ENCODE measurements at regions not wholly inside any gene's neighbourhood (a gene's known extent, or its start where the extent isn't known, plus 50 kb on each side); places are given as distances from the start of the nearest gene placed in this dataset.

DNA sequence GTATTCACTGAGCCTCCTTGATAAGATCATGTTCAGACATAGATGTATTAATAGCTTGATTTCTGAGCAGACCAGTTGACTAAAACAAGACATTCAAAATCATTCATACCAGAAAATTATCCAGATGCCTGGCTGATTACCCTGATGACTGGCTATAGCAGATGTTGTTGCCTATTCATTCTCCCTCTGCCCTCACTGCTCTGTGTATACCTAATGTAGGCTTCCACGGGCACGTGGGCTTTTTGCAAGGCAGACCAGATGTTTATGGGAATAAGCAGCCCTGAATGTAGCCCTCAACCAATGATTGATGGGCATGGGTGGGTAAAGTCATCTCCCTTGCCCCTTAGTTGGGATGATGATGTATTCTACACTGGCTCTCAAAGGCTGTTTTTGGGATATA, 289.1 kb downstream of the MBD2 start:
- Mint-ChIP-seq H3K27me3 (ENCODE audit: low read depth) (no peaks in the 10 kb centered on the region), H3K4me3 (no peak overlapping the region), H3K4me1 (ENCODE audit: low read depth) (no peaks in the 10 kb centered on the region), H3K36me3 (ENCODE audit: insufficient read depth) (no peaks in the 10 kb centered on the region), H3K9me3 (no peaks in the 10 kb centered on the region)
- ATAC-seq (no peak), DNase-seq (no peak)

DNA sequence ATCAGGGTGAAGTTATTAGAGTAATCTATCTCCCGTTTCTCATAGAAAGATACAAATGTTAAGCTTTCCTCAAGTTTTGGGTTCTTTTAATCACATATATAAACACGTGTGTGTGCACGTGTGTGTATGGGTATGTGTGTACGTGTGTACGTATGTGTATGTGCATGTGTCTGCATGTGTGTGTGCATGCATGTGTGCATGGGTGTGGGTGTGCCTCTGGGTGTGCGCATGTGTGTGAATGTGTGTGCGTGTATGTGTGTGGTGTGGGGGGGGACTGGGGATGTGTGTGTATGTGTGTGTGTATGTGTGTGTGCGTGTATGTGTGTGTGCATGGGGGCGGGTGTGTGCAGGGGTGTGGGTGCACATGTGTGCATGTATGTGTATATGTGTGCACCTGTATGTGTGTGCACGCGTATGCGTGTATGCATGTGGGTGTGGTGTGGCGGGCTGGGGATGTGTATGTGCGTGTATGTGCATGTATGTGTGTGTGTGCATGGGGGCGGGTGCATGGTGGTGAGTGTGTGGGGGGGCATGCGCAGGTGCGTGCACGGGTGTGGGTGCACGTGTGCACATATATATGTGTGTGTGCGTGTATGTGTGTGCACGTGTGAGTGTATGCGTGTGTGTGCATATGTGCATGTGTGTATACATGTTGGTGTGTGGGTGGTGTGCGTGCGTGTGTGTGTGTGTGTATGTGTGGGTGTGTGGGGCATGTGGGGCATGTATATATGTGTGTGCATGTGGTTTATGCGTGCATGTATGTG, 304.0 kb downstream of the MBD2 start:
- no peaks in the 10 kb centered on the region for H3K9me3 Mint-ChIP-seq
- DNase-seq (no peak), ATAC-seq (no peak)
- H3K27me3 Mint-ChIP-seq (ENCODE audit: low read depth): peaks cover 1% of the 10 kb centered on the region
- no peak overlapping the region for H3K4me3 Mint-ChIP-seq
- H3K4me1 Mint-ChIP-seq (ENCODE audit: low read depth): no peaks in the 10 kb centered on the region
- no peaks in the 10 kb centered on the region for H3K36me3 Mint-ChIP-seq (ENCODE audit: insufficient read depth)

DNA sequence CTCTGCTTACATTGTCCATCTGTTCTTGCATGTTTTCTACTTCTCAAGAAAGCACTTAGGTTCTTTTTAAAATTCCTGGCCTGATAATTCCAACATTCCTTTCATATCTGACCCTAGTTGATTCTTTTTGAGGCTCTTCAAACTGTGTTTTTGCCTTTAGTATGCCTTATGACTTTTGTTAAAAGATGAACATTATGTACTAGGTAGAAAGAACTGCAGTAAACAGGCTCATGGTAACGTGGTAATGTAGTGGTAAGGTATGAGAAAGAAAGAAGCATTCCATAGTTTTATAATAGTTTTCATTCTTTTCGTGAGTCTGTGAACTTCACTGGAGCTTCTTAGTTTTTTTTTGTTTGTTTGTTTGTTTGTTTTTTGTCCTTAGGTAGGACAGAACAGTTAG, 306.4 kb downstream of the MBD2 start:
- ATAC-seq (no peak), DNase-seq (no peak)
- H3K4me3 Mint-ChIP-seq: no peak overlapping the region
- H3K4me1 Mint-ChIP-seq (ENCODE audit: low read depth): no peaks in the 10 kb centered on the region
- H3K36me3 Mint-ChIP-seq (ENCODE audit: insufficient read depth): no peaks in the 10 kb centered on the region
- H3K27me3 Mint-ChIP-seq (ENCODE audit: low read depth): peaks cover 1% of the 10 kb centered on the region
- H3K9me3 Mint-ChIP-seq: no peaks in the 10 kb centered on the region

DNA sequence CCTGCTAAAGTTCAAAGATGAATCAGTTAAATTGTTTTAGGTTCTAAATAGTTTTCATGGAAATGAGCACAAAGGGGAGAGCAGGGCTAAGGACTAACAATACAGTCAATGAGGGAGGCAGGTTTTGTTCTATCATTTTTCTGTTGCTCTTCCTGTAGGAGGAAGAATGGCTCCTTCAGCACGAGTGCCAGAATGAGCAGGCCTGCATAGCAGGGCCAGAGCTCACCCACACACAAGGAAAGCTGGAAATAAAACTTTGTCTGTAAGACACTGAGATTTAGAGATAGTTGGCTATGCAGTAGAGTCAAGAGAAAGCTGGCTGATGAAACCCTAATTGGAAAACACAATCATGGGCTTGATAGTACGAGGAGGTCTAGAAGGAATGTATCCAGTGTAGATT, 313.3 kb downstream of the MBD2 start:
- no peak overlapping the region for H3K4me3 Mint-ChIP-seq
- no peaks in the 10 kb centered on the region for H3K4me1 Mint-ChIP-seq (ENCODE audit: low read depth)
- DNase-seq: no peak
- H3K27me3 Mint-ChIP-seq (ENCODE audit: low read depth): no peaks in the 10 kb centered on the region
- no peaks in the 10 kb centered on the region for H3K36me3 Mint-ChIP-seq (ENCODE audit: insufficient read depth)
- ATAC-seq: no peak
- H3K9me3 Mint-ChIP-seq: no peaks in the 10 kb centered on the region

DNA sequence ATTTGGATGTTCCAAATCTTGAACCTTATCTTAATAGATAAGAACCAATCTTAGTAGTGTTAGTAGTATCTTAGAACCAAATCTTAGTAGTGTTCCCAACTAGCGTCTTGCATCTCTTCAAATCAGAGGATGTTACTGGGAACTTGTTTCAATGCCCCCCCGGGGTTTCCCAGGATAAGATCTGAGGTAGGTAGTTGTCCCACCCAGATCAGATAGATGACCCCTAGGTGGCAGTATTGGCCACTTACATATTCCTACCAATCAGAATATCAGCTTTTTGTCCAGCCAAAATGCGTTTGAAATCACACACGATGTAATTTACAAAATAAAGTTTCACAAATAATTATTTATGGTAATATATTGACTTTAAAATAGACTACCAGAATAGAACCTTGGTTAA, 314.8 kb downstream of the MBD2 start:
- no peak overlapping the region for H3K4me3 Mint-ChIP-seq
- ATAC-seq (no peak), DNase-seq (no peak)
- peaks cover 3% of the 10 kb centered on the region for H3K27me3 Mint-ChIP-seq (ENCODE audit: low read depth)
- H3K4me1 Mint-ChIP-seq (ENCODE audit: low read depth): no peaks in the 10 kb centered on the region
- H3K36me3 Mint-ChIP-seq (ENCODE audit: insufficient read depth): no peaks in the 10 kb centered on the region
- no peaks in the 10 kb centered on the region for H3K9me3 Mint-ChIP-seq

DNA sequence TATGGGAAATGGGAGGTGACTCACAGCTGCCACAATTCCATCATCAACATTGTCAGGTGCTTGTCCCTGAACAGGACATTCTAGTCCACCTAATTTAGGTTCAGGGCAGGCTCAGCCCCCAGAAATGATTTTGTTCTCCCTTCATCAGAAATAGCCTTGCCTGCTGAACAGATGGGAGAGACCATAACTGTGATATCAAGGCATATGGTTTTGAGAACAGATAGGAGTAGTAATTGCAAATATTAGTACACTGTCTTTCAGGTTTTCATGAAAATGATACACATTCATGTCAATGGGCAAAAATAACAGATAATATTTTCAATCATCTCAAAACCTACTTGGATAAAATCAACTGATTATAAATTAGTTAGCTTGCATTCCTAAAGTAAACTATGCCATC, 316.5 kb downstream of the MBD2 start:
- no peak overlapping the region for H3K4me3 Mint-ChIP-seq
- H3K36me3 Mint-ChIP-seq (ENCODE audit: insufficient read depth): no peaks in the 10 kb centered on the region
- ATAC-seq: no peak
- no peaks in the 10 kb centered on the region for H3K4me1 Mint-ChIP-seq (ENCODE audit: low read depth)
- H3K27me3 Mint-ChIP-seq (ENCODE audit: low read depth): peaks cover 3% of the 10 kb centered on the region
- no peaks in the 10 kb centered on the region for H3K9me3 Mint-ChIP-seq
- DNase-seq: no peak

DNA sequence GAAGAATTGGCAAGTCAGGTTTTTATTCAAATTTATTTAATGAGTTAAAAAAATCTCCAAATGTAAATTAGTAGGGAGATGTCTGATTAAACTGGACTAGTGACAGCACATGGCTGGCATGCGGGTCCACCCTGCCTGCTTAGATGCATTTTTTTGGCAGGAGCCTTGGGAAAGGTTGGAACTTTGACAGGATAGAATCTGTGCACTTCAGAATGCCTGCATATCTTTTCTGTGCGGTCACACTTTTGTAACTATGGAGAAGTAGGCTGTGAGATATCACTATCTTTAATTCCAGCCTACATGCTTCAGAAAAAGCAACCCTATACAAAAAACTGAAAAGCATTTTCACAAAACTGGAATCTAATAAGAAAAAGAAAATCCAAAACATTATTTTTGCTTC, 317.8 kb downstream of the MBD2 start:
- H3K27me3 Mint-ChIP-seq (ENCODE audit: low read depth): peaks cover 3% of the 10 kb centered on the region
- H3K36me3 Mint-ChIP-seq (ENCODE audit: insufficient read depth): no peaks in the 10 kb centered on the region
- DNase-seq (no peak), ATAC-seq (no peak)
- H3K9me3 Mint-ChIP-seq: no peaks in the 10 kb centered on the region
- no peaks in the 10 kb centered on the region for H3K4me1 Mint-ChIP-seq (ENCODE audit: low read depth)
- no peak overlapping the region for H3K4me3 Mint-ChIP-seq

DNA sequence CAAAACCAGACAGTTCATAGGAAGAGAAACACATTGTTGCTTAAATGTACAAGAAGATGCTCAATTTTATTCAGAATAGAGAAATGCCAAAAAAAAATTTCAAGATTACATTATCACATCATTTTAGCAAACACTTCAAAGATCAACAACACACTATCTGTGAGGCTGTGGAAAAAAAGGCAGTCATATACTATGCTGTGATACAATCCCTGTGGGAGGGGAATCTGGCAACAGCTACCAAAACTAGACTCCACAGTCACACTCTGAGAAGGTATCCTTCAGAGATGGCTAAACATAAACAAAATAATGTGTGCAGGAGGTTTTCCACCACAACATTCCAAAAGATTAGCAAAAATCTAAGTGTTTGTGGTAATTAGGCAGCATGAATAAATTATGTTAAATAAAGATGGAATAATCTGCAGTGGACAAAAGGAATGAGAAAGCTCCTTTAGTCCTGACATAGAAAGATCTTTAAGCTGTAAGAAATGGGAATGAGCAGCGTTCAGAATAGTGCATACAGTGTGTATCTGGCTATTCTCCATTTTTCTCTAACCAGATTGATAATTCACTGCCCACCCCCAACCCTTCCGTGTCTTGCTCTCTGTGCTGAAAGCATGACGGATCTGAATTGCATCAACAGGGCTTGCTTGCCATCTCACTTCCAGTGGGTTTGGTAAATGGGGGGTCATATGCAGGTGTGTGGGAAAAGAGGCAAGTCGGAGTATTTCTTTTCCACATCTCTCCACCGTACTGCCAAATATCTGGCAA, 329.6 kb downstream of the MBD2 start:
- ATAC-seq (no peak), DNase-seq (no peak)
- Mint-ChIP-seq H3K9me3 (no peaks in the 10 kb centered on the region), H3K4me3 (no peak overlapping the region), H3K4me1 (ENCODE audit: low read depth) (no peaks in the 10 kb centered on the region), H3K36me3 (ENCODE audit: insufficient read depth) (no peaks in the 10 kb centered on the region), H3K27me3 (ENCODE audit: low read depth) (no peaks in the 10 kb centered on the region)

DNA sequence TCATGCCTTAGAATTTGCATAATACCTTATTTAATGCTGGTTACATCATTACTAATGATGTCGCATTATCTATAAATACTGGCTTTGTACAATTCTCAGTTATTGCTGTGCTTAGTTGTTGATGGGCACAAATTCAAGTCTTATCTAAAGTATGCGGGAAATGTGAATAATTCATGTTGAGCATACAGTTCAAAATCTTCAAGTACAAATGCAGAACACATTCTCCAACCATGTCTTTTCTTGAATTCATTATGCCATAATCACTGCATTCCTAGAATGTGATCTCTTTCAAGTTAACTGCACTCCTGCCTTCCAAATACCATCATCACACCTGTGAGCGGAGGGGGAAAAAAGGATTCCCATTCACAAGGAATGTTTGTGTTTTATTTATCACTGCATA, 337.0 kb downstream of the MBD2 start:
- no peaks in the 10 kb centered on the region for H3K4me1 Mint-ChIP-seq (ENCODE audit: low read depth)
- H3K36me3 Mint-ChIP-seq (ENCODE audit: insufficient read depth): no peaks in the 10 kb centered on the region
- H3K27me3 Mint-ChIP-seq (ENCODE audit: low read depth): peaks cover 6% of the 10 kb centered on the region
- H3K4me3 Mint-ChIP-seq: no peak overlapping the region
- DNase-seq (no peak), ATAC-seq (no peak)
- no peaks in the 10 kb centered on the region for H3K9me3 Mint-ChIP-seq

DNA sequence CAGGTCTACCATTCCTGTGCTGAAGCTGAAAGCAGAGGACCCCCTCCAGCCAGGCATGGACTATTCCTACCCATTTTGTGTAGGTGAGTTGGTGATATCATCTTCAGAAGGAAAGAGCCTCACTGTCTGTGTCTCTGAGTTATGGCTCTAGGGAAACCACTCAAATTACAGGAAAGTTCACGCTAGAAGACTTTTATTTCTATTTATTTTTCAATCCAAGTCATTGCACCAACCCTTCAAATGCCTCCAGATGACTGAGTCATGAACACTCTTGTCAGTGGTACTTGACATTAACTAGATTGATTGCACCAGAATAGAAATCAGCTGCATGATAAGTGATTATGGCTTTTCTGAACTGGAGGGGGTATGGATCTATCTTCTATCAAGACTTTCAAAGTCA, 338.4 kb downstream of the MBD2 start:
- DNase-seq (no peak), ATAC-seq (no peak)
- H3K36me3 Mint-ChIP-seq (ENCODE audit: insufficient read depth): no peaks in the 10 kb centered on the region
- H3K9me3 Mint-ChIP-seq: no peaks in the 10 kb centered on the region
- H3K4me1 Mint-ChIP-seq (ENCODE audit: low read depth): no peaks in the 10 kb centered on the region
- peaks cover 6% of the 10 kb centered on the region for H3K27me3 Mint-ChIP-seq (ENCODE audit: low read depth)
- no peak overlapping the region for H3K4me3 Mint-ChIP-seq

DNA sequence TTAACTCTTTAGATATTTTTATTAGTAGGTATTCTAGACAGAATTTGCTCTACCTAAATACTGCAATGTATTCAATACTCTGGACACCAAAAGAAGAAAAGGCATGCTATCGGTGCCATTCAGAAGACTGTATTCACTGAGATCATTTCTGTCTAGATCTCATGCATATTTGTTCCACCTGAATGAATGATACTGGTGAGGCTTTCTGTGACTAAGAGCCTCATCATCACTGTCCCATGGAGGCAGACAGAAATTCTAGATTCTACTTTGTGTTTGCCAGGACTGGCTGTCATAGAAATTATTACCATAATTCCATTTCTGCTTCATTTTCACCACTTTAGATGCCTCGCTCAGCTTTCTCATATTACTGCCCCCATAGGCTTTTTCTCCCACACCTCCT, 340.7 kb downstream of the MBD2 start:
- Mint-ChIP-seq H3K4me3 (no peak overlapping the region), H3K9me3 (no peaks in the 10 kb centered on the region)
- DNase-seq: no peak

DNA sequence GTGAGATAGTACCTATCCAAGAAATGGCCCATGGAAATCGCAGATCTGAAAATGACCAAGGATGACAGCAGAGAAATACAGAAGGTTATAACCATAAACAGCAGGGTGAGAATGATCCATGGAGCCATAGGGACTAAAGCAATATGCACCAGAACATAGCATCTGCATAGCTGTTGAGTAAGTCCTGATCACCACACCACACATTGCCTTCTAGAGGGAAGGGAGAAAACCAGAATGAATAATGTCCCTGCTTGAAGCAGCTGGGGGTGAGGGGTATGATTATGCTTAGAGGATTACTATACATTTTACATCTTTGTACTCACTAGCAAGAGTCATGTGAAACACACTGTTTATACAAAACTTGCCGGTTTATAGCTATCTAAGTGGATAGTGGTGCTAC, 350.4 kb downstream of the MBD2 start:
- Mint-ChIP-seq H3K9me3 (peaks cover 5% of the 10 kb centered on the region), H3K4me1 (ENCODE audit: low read depth) (no peaks in the 10 kb centered on the region), H3K27me3 (ENCODE audit: low read depth) (no peaks in the 10 kb centered on the region), H3K36me3 (ENCODE audit: insufficient read depth) (no peaks in the 10 kb centered on the region), H3K4me3 (no peak overlapping the region)
- ATAC-seq (no peak), DNase-seq (no peak)

More for the DNA sequence above, 340.7 kb downstream of the MBD2 start:
- peaks cover 5% of the 10 kb centered on the region for H3K27me3 Mint-ChIP-seq (ENCODE audit: low read depth)
- ATAC-seq: no peak
- H3K4me1 Mint-ChIP-seq (ENCODE audit: low read depth): no peaks in the 10 kb centered on the region
- no peaks in the 10 kb centered on the region for H3K36me3 Mint-ChIP-seq (ENCODE audit: insufficient read depth)

DNA sequence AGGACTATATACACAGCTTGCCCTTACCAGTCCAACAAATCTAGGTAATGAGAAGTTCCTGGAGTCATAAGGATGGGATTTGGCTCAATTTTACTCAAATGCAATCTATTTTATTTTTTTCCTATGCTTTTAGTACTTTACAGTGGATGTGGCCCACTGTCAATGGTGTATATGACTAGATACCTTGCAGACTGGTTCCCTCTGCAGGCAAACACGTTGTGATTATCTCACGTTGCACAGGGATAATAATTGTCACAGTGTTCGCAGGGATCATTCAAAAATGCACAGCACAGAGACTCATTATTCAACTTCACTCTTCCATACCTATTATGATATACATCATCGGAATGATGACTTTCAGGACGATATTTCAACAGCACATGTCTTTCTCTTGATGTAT, 359.7 kb downstream of the MBD2 start:
- Mint-ChIP-seq H3K36me3 (ENCODE audit: insufficient read depth) (no peaks in the 10 kb centered on the region), H3K9me3 (no peaks in the 10 kb centered on the region), H3K27me3 (ENCODE audit: low read depth) (no peaks in the 10 kb centered on the region), H3K4me1 (ENCODE audit: low read depth) (no peaks in the 10 kb centered on the region), H3K4me3 (no peak overlapping the region)
- DNase-seq: no peak
- no peak for ATAC-seq

DNA sequence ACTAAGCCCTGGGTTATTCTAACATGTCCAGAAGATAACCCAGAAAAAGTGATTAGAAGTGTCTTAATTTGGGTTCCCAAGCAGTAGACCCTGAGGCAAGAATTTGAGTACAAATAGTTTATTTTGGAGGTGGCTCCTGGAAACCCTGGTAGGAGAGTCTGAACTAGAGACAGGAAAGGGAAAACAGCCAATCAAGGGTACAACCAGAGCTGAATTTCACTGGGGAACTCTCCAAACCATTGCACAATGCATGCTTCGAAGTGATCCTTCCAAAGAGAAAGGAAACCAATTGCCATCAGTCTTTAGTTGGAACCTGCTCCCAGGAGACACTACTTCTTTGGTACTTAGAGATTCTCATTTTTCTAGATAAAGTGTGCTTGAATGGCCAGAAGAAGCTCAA, 361.5 kb downstream of the MBD2 start:
- no peaks in the 10 kb centered on the region for H3K4me1 Mint-ChIP-seq (ENCODE audit: low read depth)
- ATAC-seq: no peak
- H3K9me3 Mint-ChIP-seq: no peaks in the 10 kb centered on the region
- no peaks in the 10 kb centered on the region for H3K36me3 Mint-ChIP-seq (ENCODE audit: insufficient read depth)
- no peaks in the 10 kb centered on the region for H3K27me3 Mint-ChIP-seq (ENCODE audit: low read depth)
- no peak for DNase-seq
- no peak overlapping the region for H3K4me3 Mint-ChIP-seq

DNA sequence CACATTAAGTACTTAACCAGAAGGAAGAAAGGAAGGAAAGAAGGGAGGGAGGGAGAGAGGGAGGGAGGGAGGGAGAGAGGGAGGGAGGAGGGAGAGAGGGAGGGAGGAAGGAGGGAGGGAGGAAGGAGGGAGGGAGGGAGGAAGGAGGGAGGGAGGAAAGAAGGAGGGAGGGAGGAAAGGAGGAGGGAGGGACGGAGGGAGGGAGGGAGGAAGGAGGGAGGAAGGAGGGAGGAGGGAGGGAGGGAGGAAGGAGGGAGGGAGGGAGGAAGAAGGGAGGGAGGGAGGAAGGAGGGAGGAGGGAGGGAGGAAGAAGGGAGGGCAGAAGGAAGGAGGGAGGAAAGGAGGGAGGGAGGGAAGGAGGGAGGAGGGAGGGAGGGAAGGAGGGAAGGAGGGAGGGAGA, 363.3 kb downstream of the MBD2 start:
- Mint-ChIP-seq H3K9me3 (no peaks in the 10 kb centered on the region), H3K4me3 (no peak overlapping the region), H3K4me1 (ENCODE audit: low read depth) (no peaks in the 10 kb centered on the region), H3K27me3 (ENCODE audit: low read depth) (no peaks in the 10 kb centered on the region), H3K36me3 (ENCODE audit: insufficient read depth) (no peaks in the 10 kb centered on the region)
- ATAC-seq: no peak
- DNase-seq: no peak

All from activated T-cell treated with anti-CD3 and anti-CD28 coated beads, Interleukin-2, amount 50 U/mL, for 4 hours (primary cell).